KMS-11 (cell line): ENCODE measurements at regions not wholly inside any gene's neighbourhood (a gene's known extent, or its start where the extent isn't known, plus 50 kb on each side); places are given as distances from the start of the nearest gene placed in this dataset.

Experiments
- H2AFZ ChIP-seq: fragments of 200-600 bp; sonication (generic); 2 replicates; pipeline ENCODE4 v1.6.1; 2016; ENCODE audit warnings: antibody characterized with exemption, mixed run types, low read depth
- H3K27ac ChIP-seq: fragments of 200-600 bp; sonication (generic); 2 replicates; pipeline ENCODE4 v1.6.1; 2016; ENCODE audit warnings: mild to moderate bottlenecking, mixed run types
- H3K27me3 ChIP-seq: fragments of 200-600 bp; sonication (generic); 2 replicates; pipeline ENCODE4 v1.6.1; 2017; ENCODE audit warnings: mild to moderate bottlenecking, low read depth, mixed run types, moderate library complexity; ENCODE audit not compliant: insufficient read depth
- H3K36me3 ChIP-seq: fragments of 200-600 bp; sonication (generic); 2 replicates; pipeline ENCODE4 v1.6.1; 2017; ENCODE audit warnings: mild to moderate bottlenecking, mixed run types; ENCODE audit not compliant: insufficient read depth
- H3K4me1 ChIP-seq: fragments of 200-600 bp; sonication (generic); 2 replicates; pipeline ENCODE4 v1.6.1; 2016; ENCODE audit warnings: mild to moderate bottlenecking, low read depth, mixed run types; ENCODE audit not compliant: poor library complexity, severe bottlenecking
- H3K4me2 ChIP-seq: fragments of 200-600 bp; sonication (generic); 2 replicates; pipeline ENCODE4 v1.7.0; 2016; ENCODE audit warnings: mild to moderate bottlenecking, mixed run types
- H3K4me3 ChIP-seq: fragments of 200-600 bp; sonication (generic); IDR thresholded peaks from 2 replicates; pipeline ENCODE4 v1.6.1; 2017; ENCODE audit warnings: low read depth, low read length, mixed read lengths; ENCODE audit not compliant: insufficient read depth
- H3K79me2 ChIP-seq: fragments of 200-600 bp; sonication (generic); 2 replicates; pipeline ENCODE4 v1.6.1; 2016; ENCODE audit warnings: low read depth, mixed run types; ENCODE audit not compliant: insufficient read depth
- H3K9ac ChIP-seq: fragments of 200-600 bp; sonication (generic); 2 replicates; pipeline ENCODE4 v1.6.1; 2016; ENCODE audit warnings: mild to moderate bottlenecking, mixed run types
- H4K20me1 ChIP-seq: fragments of 200-600 bp; sonication (generic); 2 replicates; pipeline ENCODE4 v1.6.1; 2016; ENCODE audit warnings: mild to moderate bottlenecking, mixed run types; ENCODE audit not compliant: insufficient read depth
- TF ChIP-seq, protein P1 (sequence below): fragments of 200-600 bp; sonication (generic); conservative IDR thresholded peaks from 2 replicates; pipeline ENCODE4 v1.6.1; 2017; ENCODE audit warnings: low read depth, mild to moderate bottlenecking, antibody characterized with exemption, low read length, moderate library complexity, mixed read lengths

DNA sequence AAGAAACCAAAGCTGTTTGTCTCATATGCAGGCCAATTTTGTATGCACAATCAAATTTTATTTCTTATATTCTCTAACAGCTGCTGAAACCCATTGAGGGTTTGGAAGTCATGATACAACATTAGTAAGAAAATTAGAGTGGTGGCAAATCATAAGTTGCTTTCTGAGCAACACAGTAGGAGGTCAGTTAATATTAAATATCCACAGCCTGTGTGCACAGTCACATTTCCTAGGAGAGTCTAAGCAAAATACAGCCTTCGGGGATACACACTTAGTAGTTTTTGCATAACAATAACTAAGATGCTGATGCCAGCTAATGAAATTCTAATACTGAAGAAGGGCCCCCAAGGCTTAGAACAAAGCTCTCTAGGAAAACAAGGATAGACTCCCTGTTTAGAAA lies 209.6 kb upstream of the E2F7 start:
- Histone ChIP-seq H3K4me1 (no peaks in the 10 kb centered on the region), H3K9ac (no peak overlapping the region), H3K27ac (no peak overlapping the region), H3K4me3 (no peak overlapping the region), H3K79me2 (no peaks in the 10 kb centered on the region), H2AFZ (no peak overlapping the region), H4K20me1 (no peaks in the 10 kb centered on the region), H3K4me2 (no peak overlapping the region), H3K27me3 (no peaks in the 10 kb centered on the region), H3K36me3 (no peaks in the 10 kb centered on the region)
- TF ChIP-seq, protein P1, sequence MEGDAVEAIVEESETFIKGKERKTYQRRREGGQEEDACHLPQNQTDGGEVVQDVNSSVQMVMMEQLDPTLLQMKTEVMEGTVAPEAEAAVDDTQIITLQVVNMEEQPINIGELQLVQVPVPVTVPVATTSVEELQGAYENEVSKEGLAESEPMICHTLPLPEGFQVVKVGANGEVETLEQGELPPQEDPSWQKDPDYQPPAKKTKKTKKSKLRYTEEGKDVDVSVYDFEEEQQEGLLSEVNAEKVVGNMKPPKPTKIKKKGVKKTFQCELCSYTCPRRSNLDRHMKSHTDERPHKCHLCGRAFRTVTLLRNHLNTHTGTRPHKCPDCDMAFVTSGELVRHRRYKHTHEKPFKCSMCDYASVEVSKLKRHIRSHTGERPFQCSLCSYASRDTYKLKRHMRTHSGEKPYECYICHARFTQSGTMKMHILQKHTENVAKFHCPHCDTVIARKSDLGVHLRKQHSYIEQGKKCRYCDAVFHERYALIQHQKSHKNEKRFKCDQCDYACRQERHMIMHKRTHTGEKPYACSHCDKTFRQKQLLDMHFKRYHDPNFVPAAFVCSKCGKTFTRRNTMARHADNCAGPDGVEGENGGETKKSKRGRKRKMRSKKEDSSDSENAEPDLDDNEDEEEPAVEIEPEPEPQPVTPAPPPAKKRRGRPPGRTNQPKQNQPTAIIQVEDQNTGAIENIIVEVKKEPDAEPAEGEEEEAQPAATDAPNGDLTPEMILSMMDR = no peak

GRCh38 chr12:77273898-77274297 lies 208.5 kb upstream of the E2F7 start:
- H3K4me3 ChIP-seq = no peak overlapping the region
- H3K27me3 ChIP-seq = no peaks in the 10 kb centered on the region
- H3K4me2 ChIP-seq = no peak overlapping the region
- H3K9ac ChIP-seq = no peak overlapping the region
- H3K27ac ChIP-seq = no peak overlapping the region
- no peaks in the 10 kb centered on the region for H3K79me2 ChIP-seq
- H4K20me1 ChIP-seq = no peaks in the 10 kb centered on the region
- H3K36me3 ChIP-seq = no peaks in the 10 kb centered on the region
- no peak overlapping the region for H2AFZ ChIP-seq
- H3K4me1 ChIP-seq = no peaks in the 10 kb centered on the region
- TF ChIP-seq, protein P1 = no peak

GRCh38 chr12:77256956-77257355 lies 191.6 kb upstream of the E2F7 start:
- H3K36me3 ChIP-seq = no peaks in the 10 kb centered on the region; the same call in 1 of the 2 replicates
- H3K4me1 ChIP-seq = no peaks in the 10 kb centered on the region
- no peaks in the 10 kb centered on the region for H3K79me2 ChIP-seq
- no peaks in the 10 kb centered on the region for H4K20me1 ChIP-seq
- no peak overlapping the region for H3K9ac ChIP-seq
- TF ChIP-seq, protein P1 = no peak
- H2AFZ ChIP-seq = no peak overlapping the region
- H3K27me3 ChIP-seq = no peaks in the 10 kb centered on the region
- no peak overlapping the region for H3K27ac ChIP-seq
- H3K4me2 ChIP-seq = no peak overlapping the region
- no peak overlapping the region for H3K4me3 ChIP-seq

GRCh38 chr12:77253321-77253720 lies 188.0 kb upstream of the E2F7 start:
- Histone ChIP-seq H3K36me3 (no peaks in the 10 kb centered on the region; the same call in 1 of the 2 replicates), H3K9ac (no peak overlapping the region), H3K4me3 (no peak overlapping the region), H3K4me1 (no peaks in the 10 kb centered on the region), H3K4me2 (no peak overlapping the region), H3K27ac (no peak overlapping the region), H3K27me3 (no peaks in the 10 kb centered on the region), H2AFZ (no peak overlapping the region), H4K20me1 (no peaks in the 10 kb centered on the region), H3K79me2 (no peaks in the 10 kb centered on the region)
- TF ChIP-seq, protein P1 = no peak

- H3K79me2 ChIP-seq = no peaks in the 10 kb centered on the region
- no peaks in the 10 kb centered on the region for H3K36me3 ChIP-seq
- no peak overlapping the region for H3K4me2 ChIP-seq
- H3K27me3 ChIP-seq = no peaks in the 10 kb centered on the region
- H3K9ac ChIP-seq = no peak overlapping the region
- no peak overlapping the region for H3K4me3 ChIP-seq
- TF ChIP-seq, protein P1 = no peak
- H2AFZ ChIP-seq = no peak overlapping the region
- H3K27ac ChIP-seq = no peak overlapping the region
- no peaks in the 10 kb centered on the region for H4K20me1 ChIP-seq
- no peaks in the 10 kb centered on the region for H3K4me1 ChIP-seq
Measured at GRCh38 chr12:77251799-77252198, 186.4 kb upstream of the E2F7 start.
